ENCODE measurements at regions not wholly inside any gene's neighbourhood (a gene's known extent, or its start where the extent isn't known, plus 50 kb on each side); places are given as distances from the start of the nearest gene placed in this dataset.
"Not testable (repeated sequence)": the region's sequence is repeated elsewhere in the genome, so short reads cannot be mapped to it uniquely, and the experiment has no call there.

- DNase-seq = no peak
Observed at GRCh38 chr9:22650946-22651345, 204.3 kb downstream of the DMRTA1 start.

- DNase-seq = no peak
Observed at GRCh38 chr9:22654833-22655232, 208.2 kb downstream of the DMRTA1 start.

GRCh38 chr9:22657713-22658112 is 211.1 kb downstream of the DMRTA1 start:
- no peak for DNase-seq

- not testable (repeated sequence) for DNase-seq
Observed at GRCh38 chr9:22658484-22658883, 211.9 kb downstream of the DMRTA1 start.

GRCh38 chr9:22682536-22682935 is 235.9 kb downstream of the DMRTA1 start:
- DNase-seq = no peak

- no peak for DNase-seq
Observed at GRCh38 chr9:22682961-22683699, 236.5 kb downstream of the DMRTA1 start.

GRCh38 chr9:22683700-22684075 is 237.1 kb downstream of the DMRTA1 start:
- DNase-seq = peak in 1 of 5 experiments; percentile 39

GRCh38 chr9:22693156-22693555 is 246.5 kb downstream of the DMRTA1 start:
- DNase-seq = no peak

- no peak for DNase-seq
Observed at GRCh38 chr9:22700171-22700570, 253.5 kb downstream of the DMRTA1 start.

- no peak for DNase-seq
Observed at GRCh38 chr9:22718653-22719052, 272.0 kb downstream of the DMRTA1 start.

- DNase-seq = no peak
Observed at GRCh38 chr9:22722492-22722891, 275.9 kb downstream of the DMRTA1 start.

GRCh38 chr9:22731786-22732185 is 285.2 kb downstream of the DMRTA1 start:
- DNase-seq = no peak

- no peak for DNase-seq
Observed at GRCh38 chr9:22739712-22740111, 293.1 kb downstream of the DMRTA1 start.

- DNase-seq = no peak
Observed at GRCh38 chr9:22740781-22741180, 294.2 kb downstream of the DMRTA1 start.

GRCh38 chr9:22742401-22742800 is 295.8 kb downstream of the DMRTA1 start:
- no peak for DNase-seq

- DNase-seq = no peak
Observed at GRCh38 chr9:22773501-22774220, 327.0 kb downstream of the DMRTA1 start.

- no peak for DNase-seq
Observed at GRCh38 chr9:22790329-22790728, 343.7 kb downstream of the DMRTA1 start.

GRCh38 chr9:22808876-22809275 is 362.3 kb downstream of the DMRTA1 start:
- DNase-seq = no peak

- no peak for DNase-seq
Observed at GRCh38 chr9:22809371-22809770, 362.7 kb downstream of the DMRTA1 start.

- no peak for DNase-seq
Observed at GRCh38 chr9:22813529-22813928, 366.9 kb downstream of the DMRTA1 start.

GRCh38 chr9:22815246-22815645 is 368.6 kb downstream of the DMRTA1 start:
- no peak for DNase-seq

- no peak for DNase-seq
Observed at GRCh38 chr9:22817181-22817580, 370.6 kb downstream of the DMRTA1 start.

GRCh38 chr9:22829236-22829635 is 382.6 kb downstream of the DMRTA1 start:
- DNase-seq = no peak

- no peak for DNase-seq
Observed at GRCh38 chr9:22838266-22838665, 391.6 kb downstream of the DMRTA1 start.
